Gastroesophageal sphincter (tissue), 3 donors: ENCODE measurements at regions not wholly inside any gene's neighbourhood (a gene's known extent, or its start where the extent isn't known, plus 50 kb on each side); places are given as distances from the start of the nearest gene placed in this dataset.

Source experiments
- POLR2A ChIP-seq, 2 donors: fragments of 450-650 bp; IDR thresholded peaks; one replicate each; pipeline ENCODE4 v1.6.1; 2017; ENCODE audit warnings: antibody characterized with exemption in 2 of 2, mild to moderate bottlenecking in 2 of 2, moderate library complexity in 1 of 2
- POLR2AphosphoS5 ChIP-seq: sonication (generic); formaldehyde crosslinking; IDR thresholded peaks from one replicate; pipeline ENCODE4 v1.6.1; 2017; ENCODE audit warnings: antibody characterized with exemption
- TF ChIP-seq, protein P1 (sequence below), 4 experiments: fragments of 200-600 bp in 2 of 4; fragments of 450-650 bp in 2 of 4; sonication (generic) in 1 of 4; IDR thresholded peaks; one replicate each; pipeline ENCODE4 v1.5.1; 2017 to 2019; ENCODE audit warnings: antibody characterized with exemption in 4 of 4, mild to moderate bottlenecking in 2 of 4, moderate library complexity in 2 of 4

GRCh38 chr7:46549347-46549746 is 628.3 kb upstream of the IGFBP3 start:
- TF ChIP-seq, protein P1, sequence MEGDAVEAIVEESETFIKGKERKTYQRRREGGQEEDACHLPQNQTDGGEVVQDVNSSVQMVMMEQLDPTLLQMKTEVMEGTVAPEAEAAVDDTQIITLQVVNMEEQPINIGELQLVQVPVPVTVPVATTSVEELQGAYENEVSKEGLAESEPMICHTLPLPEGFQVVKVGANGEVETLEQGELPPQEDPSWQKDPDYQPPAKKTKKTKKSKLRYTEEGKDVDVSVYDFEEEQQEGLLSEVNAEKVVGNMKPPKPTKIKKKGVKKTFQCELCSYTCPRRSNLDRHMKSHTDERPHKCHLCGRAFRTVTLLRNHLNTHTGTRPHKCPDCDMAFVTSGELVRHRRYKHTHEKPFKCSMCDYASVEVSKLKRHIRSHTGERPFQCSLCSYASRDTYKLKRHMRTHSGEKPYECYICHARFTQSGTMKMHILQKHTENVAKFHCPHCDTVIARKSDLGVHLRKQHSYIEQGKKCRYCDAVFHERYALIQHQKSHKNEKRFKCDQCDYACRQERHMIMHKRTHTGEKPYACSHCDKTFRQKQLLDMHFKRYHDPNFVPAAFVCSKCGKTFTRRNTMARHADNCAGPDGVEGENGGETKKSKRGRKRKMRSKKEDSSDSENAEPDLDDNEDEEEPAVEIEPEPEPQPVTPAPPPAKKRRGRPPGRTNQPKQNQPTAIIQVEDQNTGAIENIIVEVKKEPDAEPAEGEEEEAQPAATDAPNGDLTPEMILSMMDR (IDR thresholded peaks at IDR 0.05): no peak
- TF ChIP-seq POLR2A (IDR thresholded peaks at IDR 0.05): no peak
- no peak for TF ChIP-seq POLR2AphosphoS5
